ENCODE measurements at regions not wholly inside any gene's neighbourhood (a gene's known extent, or its start where the extent isn't known, plus 50 kb on each side); places are given as distances from the start of the nearest gene placed in this dataset.
"Not testable (repeated sequence)": the region's sequence is repeated elsewhere in the genome, so short reads cannot be mapped to it uniquely, and the experiment has no call there.

DNA sequence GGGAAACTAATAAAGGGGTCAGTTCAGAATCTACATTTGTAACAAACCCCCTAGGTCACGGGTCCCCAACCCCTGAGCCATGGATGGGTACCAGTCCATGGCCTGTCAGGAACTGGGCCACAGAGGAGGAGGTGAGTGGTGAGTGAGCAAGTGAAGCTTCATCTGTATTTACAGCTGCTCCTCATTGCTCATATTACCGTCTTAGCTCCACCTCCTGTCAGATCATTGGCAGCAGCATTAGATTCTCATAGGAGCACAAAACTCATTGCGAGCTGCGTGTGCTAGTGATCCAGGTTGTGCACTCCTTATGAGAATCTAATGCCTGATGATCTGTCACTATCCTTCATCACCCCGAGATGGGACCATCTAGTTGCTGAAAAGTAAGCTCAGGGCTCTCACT is 88.4 kb upstream of the MPP7 start:
- DNase-seq (ENCODE audit: low spot score), result no peak

DNA sequence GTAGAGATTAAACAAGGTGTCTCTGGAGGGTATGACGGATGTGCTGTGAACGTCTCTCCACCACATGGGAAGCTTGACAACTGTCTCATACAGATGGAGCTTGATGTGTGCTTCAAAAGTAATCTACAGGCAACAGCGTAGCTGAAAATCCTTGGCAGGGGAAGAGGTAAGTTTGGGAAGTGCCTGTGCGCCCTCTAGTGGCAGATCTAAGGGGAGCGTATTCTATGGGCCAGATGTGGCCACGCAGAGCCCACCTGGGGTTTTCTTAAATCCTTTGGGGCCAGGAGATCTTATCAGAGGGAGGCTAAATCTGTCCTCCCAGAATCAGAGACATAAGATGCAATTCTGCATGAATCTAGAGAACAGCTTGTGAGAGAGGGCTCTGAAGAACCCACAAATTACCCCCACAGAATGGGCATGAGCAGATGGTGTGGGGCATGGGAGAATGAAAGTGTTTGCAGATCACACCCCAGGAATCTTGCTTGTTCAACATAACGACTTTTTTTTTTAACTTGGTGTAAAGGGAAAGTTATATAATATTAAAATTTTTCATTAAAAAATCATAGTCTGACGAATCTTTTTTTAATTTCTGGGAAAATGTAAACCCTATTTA is 91.2 kb upstream of the MPP7 start:
- peak; percentile 49 for DNase-seq (ENCODE audit: low spot score)

- no peak for DNase-seq (ENCODE audit: low spot score)
Observed at GRCh38 chr10:28396331-28396730, 93.5 kb upstream of the MPP7 start.

GRCh38 chr10:28397229-28397628 is 94.4 kb upstream of the MPP7 start:
- no peak for DNase-seq (ENCODE audit: low spot score)

DNA sequence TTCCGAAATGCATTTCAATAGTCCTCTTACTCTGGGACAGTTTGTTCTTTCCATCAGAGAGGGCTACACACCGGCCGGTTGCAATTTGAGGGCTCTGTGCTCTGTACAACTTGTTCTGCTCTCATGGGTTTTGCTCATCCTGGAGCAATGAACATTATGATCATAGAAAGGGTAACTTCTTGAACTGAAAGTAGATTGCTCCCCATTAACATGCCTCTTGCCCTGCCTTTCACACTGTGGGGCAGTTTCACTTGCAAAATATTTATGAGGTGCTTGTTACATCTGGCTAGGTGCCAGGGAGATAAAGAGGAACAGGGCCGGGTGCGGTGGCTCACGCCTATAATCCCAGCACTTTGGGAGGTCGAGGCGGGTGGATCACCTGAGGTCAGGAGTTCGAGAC is 97.3 kb upstream of the MPP7 start:
- DNase-seq (ENCODE audit: low spot score), result no peak

DNA sequence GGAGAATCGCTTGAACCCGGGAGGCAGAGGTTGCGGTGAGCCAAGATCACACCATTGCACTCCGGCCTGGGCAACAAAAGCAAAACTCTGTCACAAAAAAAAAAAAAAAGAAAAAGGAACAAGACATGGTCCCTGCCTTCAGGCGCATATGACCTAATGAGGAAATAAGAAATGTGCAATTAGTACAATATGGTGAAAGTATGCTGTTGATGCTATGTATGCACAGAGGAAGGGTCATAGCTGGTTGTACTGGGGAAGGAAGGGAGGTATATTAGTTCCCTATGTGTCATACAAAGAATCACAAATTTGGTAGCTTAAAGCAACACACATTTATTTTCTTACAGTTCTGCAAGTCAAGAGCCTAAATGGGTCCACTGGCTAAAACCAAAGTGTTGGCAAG is 97.8 kb upstream of the MPP7 start:
- no peak for DNase-seq (ENCODE audit: low spot score)

- not testable (repeated sequence) for DNase-seq (ENCODE audit: low spot score)
Observed at GRCh38 chr10:28402611-28403073, 99.8 kb upstream of the MPP7 start.

- no peak for DNase-seq (ENCODE audit: low spot score)
Observed at GRCh38 chr10:28403090-28403489, 100.2 kb upstream of the MPP7 start.

DNA sequence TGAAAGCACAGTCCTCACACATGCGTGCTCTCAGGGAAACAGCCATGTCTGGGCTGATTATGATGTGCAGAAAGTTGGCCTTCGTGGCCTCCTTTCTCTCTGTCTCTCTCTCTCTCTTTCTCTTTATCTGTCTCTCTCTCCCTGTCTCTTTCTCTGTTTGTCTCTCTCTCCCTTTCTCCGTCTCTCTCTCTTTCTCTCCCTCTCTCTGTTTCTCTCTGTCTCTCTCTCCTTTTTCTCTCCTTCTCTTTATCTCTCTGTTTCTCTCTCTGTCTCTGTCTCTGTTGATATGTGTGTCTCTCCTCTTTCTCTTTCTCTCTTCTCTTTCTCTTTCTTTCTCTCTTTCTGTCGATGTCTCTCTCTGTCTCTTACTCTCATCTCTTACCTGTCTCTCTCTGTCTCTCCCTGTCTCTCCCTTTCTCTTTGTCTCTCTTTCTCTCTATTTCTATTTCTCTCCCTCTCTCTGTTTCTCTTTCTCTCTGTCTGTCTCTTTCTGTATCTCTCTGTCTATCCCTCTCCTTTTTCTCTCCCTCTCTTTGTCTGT is 105.4 kb upstream of the MPP7 start:
- no peak for DNase-seq (ENCODE audit: low spot score)

DNA sequence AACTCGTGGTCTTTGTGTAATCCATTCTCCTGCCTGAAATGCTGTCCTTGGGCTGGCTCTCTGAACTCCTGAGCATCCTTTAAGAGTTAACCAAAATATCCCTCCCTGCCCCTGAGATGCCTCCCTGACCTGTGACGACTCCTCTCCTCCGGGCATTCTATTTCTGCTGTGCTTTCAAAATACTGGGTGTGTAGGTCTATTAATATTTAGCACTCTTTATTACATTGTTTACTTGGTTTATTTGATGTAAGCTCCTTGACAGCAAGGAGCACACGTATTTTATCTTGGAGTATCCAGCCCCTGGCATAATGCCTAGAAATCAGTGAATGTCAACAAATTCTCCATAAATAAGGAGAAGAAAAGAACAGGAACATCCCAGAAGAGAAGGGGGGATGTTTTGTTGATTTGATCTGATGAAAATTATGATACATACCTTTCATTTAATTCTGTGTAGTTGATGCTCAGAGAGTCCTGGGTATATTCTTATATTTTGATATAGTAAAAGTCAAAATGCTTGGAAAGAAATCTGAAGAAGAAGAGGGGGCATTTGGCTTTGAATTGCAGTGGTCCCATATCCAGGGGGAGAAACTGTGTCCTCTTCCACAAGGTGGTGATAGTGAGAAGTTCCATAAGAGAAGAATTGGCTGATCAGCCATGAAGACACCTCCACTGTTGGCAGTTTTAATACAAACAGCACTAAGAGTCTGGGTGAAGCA is 107.7 kb upstream of the MPP7 start:
- no peak for DNase-seq (ENCODE audit: low spot score)

GRCh38 chr10:28411136-28411460 is 108.2 kb upstream of the MPP7 start:
- DNase-seq (ENCODE audit: low spot score), result no peak

- DNase-seq (ENCODE audit: low spot score), result no peak
Observed at GRCh38 chr10:28411648-28412047, 108.8 kb upstream of the MPP7 start.

- no peak for DNase-seq (ENCODE audit: low spot score)
Observed at GRCh38 chr10:28418069-28418468, 114.8 kb upstream of the WAC start.

GRCh38 chr10:28425422-28425821 is 107.5 kb upstream of the WAC start:
- DNase-seq (ENCODE audit: low spot score), result no peak

DNA sequence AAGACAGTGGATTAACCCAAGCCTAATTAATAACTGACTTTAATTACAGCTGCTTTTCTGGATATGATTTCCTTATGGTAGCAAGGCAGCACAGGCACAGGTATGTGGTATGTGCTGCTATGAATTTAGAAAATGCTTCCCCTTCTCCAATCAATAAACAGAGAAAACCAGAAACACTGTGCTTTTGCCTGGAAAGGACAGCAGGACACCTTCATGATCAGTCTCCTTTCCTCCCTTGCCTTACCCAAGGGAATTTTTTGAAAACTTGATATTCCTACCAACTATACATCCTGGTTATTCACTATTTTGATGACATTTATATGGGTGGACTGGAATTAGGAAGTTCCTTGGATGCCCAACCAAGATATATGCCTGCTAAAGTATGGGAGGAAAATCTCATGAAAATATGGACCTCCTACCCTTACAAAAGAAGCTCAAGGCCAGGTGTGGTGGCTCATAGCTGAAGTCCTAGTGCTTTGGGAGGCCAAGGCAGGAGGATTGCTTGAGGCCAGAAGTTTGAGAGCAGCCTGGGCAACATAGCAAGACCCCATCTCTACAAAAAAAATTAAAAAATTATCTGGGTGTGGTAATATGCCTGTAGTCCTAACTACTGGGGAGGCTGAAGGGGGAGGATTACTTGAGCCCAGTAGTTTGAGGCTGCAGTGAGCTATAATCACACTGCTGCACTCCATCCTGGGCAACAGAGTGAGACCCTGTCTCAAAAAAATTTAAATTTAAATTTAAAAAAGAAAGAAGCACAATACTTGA is 106.3 kb upstream of the WAC start:
- DNase-seq (ENCODE audit: low spot score), result no peak

- no peak for DNase-seq (ENCODE audit: low spot score)
Observed at GRCh38 chr10:28427376-28427775, 105.5 kb upstream of the WAC start.

DNA sequence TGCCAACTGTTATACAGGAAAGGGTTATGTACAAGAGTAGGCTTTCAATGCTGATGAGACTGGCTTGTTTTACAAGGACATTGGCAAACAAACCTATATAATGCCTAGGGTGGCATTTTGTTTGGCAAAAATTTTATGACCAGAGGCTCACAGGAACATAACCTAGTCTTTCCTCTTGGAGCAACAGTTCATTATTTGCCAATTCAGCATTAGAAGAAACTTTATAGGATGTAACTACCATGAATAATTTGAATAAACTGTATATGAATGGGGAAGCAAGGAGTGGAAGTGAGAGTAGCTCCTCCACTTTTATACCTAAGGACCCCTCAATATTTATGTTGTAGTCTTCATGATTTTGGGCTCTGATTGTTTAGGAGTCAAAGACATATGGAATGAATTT is 103.9 kb upstream of the WAC start:
- DNase-seq (ENCODE audit: low spot score), result no peak

DNA sequence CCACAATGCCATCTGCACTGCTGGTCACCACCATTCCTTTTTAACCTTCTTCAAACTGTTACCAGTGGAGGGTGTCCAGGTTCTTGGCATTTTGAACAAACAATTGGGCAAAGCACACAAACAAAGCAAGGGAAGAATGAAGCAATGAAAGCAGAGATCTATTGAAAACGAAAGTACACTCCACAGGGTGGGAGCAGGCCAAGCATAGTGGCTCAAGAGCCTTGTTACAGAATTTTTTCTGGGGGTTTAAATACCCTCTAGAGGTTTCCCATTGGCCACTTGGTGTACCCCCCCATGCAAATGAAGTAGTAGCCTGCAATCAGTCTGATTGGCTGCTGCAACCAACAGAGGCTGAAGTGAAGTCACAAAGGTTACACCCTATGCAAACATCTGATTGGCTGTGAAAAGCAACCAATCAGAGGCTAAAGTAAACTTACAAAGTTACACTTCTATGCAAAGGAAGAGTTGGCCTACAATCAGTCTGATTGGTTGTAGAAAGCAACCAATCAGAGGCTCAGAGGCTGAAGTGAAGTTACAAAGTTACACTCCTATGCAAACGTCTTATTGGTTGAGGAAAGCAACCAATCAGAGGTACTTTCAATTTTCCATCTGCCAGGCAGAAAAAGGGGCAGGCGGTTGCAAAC is 103.2 kb upstream of the WAC start:
- no peak for DNase-seq (ENCODE audit: low spot score)

GRCh38 chr10:28431139-28431538 is 101.8 kb upstream of the WAC start:
- no peak for DNase-seq (ENCODE audit: low spot score)

GRCh38 chr10:28432210-28432676 is 100.7 kb upstream of the WAC start:
- peak; percentile 55 for DNase-seq (ENCODE audit: low spot score)

DNA sequence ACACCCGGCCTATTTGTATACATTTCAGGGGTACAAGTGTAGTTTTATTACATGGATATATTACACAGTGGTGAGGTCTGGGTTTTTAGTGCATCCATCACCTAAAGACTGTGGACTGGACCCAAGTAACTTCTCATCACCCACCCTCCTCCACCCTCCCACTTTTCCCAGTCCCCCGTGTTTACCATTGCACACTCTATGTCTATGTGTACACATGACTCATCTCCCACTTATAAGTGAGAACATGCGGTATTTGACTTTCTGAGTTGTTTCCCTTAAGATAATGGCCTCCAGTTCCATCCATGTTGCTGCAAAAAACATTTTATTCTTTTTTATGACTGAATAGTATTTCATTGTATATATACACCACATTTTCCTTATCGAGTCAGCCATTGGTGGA is 98.9 kb upstream of the WAC start:
- DNase-seq (ENCODE audit: low spot score), result no peak

DNA sequence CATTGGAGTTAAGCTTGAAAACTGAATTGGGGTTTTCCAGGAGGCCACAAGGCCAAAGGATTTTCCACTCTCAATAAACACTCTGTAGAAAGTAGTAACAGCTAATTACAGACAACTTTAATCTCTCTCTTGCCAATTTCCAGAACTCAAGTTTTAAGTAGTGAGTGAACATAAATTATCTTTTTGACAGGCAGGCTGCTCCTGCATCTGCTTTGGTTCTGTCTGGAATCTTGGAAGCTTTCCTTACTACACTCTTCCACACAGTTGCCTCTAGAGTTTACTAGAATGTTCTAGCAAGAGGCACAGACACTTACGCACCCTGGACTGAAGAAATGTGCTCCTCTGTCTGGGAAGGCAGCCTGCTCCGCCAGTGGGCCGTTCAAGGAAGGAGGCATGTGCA is 90.5 kb upstream of the WAC start:
- no peak for DNase-seq (ENCODE audit: low spot score)
